Kidney (tissue), 13 donors: ENCODE measurements at regions not wholly inside any gene's neighbourhood (a gene's known extent, or its start where the extent isn't known, plus 50 kb on each side); places are given as distances from the start of the nearest gene placed in this dataset.

Experiments used
- DNase-seq, 5 donors: peaks; one replicate each; pipeline ENCODE4 v3.0.0-alpha.2; 2013 to 2020
- FAIRE-seq: peaks from 2 replicates; lab custom pipeline; 2012; peaks lifted over from hg19 to GRCh38; lab: Jason Lieb, UNC
- H3K27ac ChIP-seq, 2 donors: one replicate each; pipeline ENCODE4 v1.7.0; 2013; ENCODE audit warnings: low read depth in 2 of 2, low read length in 2 of 2, inconsistent platforms in 1 of 2
- H3K27me3 ChIP-seq: one replicate; pipeline ENCODE4 v1.7.1; 2013; ENCODE audit warnings: low read length, inconsistent platforms; ENCODE audit not compliant: control insufficient read depth, insufficient read depth
- H3K36me3 ChIP-seq, 3 donors: one replicate each; pipeline versions ENCODE4 v1.7.0 to v1.7.1; 2013; ENCODE audit warnings: low read length in 3 of 3, control low read depth in 1 of 3, inconsistent platforms in 1 of 3; ENCODE audit not compliant: insufficient read depth in 3 of 3, control insufficient read depth in 2 of 3
- H3K4me1 ChIP-seq, 3 donors: one replicate each; pipeline versions ENCODE4 v1.7.0 to v1.7.1; 2013; ENCODE audit warnings: low read length in 3 of 3, inconsistent platforms in 1 of 3, low read depth in 1 of 3; ENCODE audit not compliant: control insufficient read depth in 2 of 3, insufficient read depth in 2 of 3
- H3K4me3 ChIP-seq, 3 donors: one replicate each; pipeline versions ENCODE4 v1.7.0 to v1.8.1; 2013; ENCODE audit warnings: low read length in 3 of 3, control low read depth in 1 of 3, inconsistent platforms in 1 of 3
- H3K9ac ChIP-seq, 3 donors: one replicate each; pipeline versions ENCODE4 v1.7.0 to v1.7.1; 2013; ENCODE audit warnings: low read length in 3 of 3, control low read depth in 1 of 3, inconsistent platforms in 1 of 3
- H3K9me3 ChIP-seq, 3 donors: one replicate each; pipeline versions ENCODE4 v1.7.0 to v1.7.1; 2013; ENCODE audit warnings: low read length in 3 of 3, control low read depth in 1 of 3, inconsistent platforms in 1 of 3; ENCODE audit not compliant: control insufficient read depth in 2 of 3, insufficient read depth in 1 of 3
- CTCF ChIP-seq: IDR thresholded peaks from 3 replicates; pipeline ENCODE4 v1.5.1; 2012; ENCODE audit warnings: mild to moderate bottlenecking, moderate library complexity, borderline replicate concordance; ENCODE audit not compliant: insufficient read depth; ENCODE audit errors: extremely low read depth
- intact Hi-C: fragments of 100-400 bp; cut with DNase I; formaldehyde crosslinking; loops from one replicate; pipeline ENCODE4 v1.11.1; 2022
- donor health status: control.
- donor health status: control.
- donor health status: control.
- donor health status: control.
- donor health status: control.
- donor health status: DM: yes; HTN: yes; CAD: no.
- donor health status: Normal renal cell carcinoma (clear cell type).

GRCh38 chr6:55017555-55018300 lies 156.6 kb upstream of the HCRTR2 start:
- FAIRE-seq: no peak
- H3K9me3 ChIP-seq: no peaks in the 10 kb centered on the region
- no peak overlapping the region for H3K4me3 ChIP-seq
- H3K9ac ChIP-seq: no peak overlapping the region
- no peaks in the 10 kb centered on the region for H3K27me3 ChIP-seq
- no peaks in the 10 kb centered on the region for H3K36me3 ChIP-seq
- intact Hi-C loops: no loop called here
- H3K4me1 ChIP-seq: no peaks in the 10 kb centered on the region
- no peak for TF ChIP-seq CTCF
- DNase-seq: no peak
- H3K27ac ChIP-seq: no peak overlapping the region

- intact Hi-C loops: no loop called here
- FAIRE-seq (no peak), DNase-seq (no peak)
- H3K27ac ChIP-seq: no peak overlapping the region
- no peaks in the 10 kb centered on the region for H3K9me3 ChIP-seq
- no peaks in the 10 kb centered on the region for H3K4me1 ChIP-seq
- no peak overlapping the region for H3K4me3 ChIP-seq
- H3K9ac ChIP-seq: no peak overlapping the region
- H3K36me3 ChIP-seq: no peaks in the 10 kb centered on the region
- no peak for TF ChIP-seq CTCF
- H3K27me3 ChIP-seq: no peaks in the 10 kb centered on the region
These were observed 154.7 kb upstream of the HCRTR2 start for GRCh38 chr6:55019591-55019990.

GRCh38 chr6:55023230-55023629 lies 151.1 kb upstream of the HCRTR2 start:
- DNase-seq (no peak), FAIRE-seq (no peak)
- no peaks in the 10 kb centered on the region for H3K36me3 ChIP-seq
- H3K27me3 ChIP-seq: no peaks in the 10 kb centered on the region
- no peaks in the 10 kb centered on the region for H3K4me1 ChIP-seq
- H3K9me3 ChIP-seq: no peaks in the 10 kb centered on the region
- TF ChIP-seq CTCF: no peak
- intact Hi-C loops: no loop called here
- H3K4me3 ChIP-seq: no peak overlapping the region
- no peak overlapping the region for H3K9ac ChIP-seq
- H3K27ac ChIP-seq: no peak overlapping the region

- FAIRE-seq: no peak
These were observed 141.2 kb upstream of the HCRTR2 start for GRCh38 chr6:55033016-55033546.

More at GRCh38 chr6:55033016-55033546, 141.2 kb upstream of the HCRTR2 start:
- Histone ChIP-seq H3K36me3 (no peaks in the 10 kb centered on the region), H3K4me3 (no peak overlapping the region), H3K27ac (no peak overlapping the region), H3K4me1 (no peaks in the 10 kb centered on the region), H3K9ac (no peak overlapping the region), H3K27me3 (no peaks in the 10 kb centered on the region), H3K9me3 (peaks cover 0 to 3% (median 0%) of the 10 kb centered on the region in 3 donors)
- TF ChIP-seq CTCF: no peak
- DNase-seq: no peak
- intact Hi-C loops: no loop called here
